Lower leg skin (tissue), 3 donors: ENCODE measurements at regions not wholly inside any gene's neighbourhood (a gene's known extent, or its start where the extent isn't known, plus 50 kb on each side); places are given as distances from the start of the nearest gene placed in this dataset.

Experiments used
- CTCF ChIP-seq, 3 donors: fragments of 450-650 bp; IDR thresholded peaks; one replicate each; pipeline ENCODE4 v1.5.1; 2016; ENCODE audit warnings: antibody characterized with exemption in 3 of 3, mild to moderate bottlenecking in 3 of 3, moderate library complexity in 2 of 3
- POLR2A ChIP-seq, 2 donors: fragments of 450-650 bp; IDR thresholded peaks; one replicate each; pipeline ENCODE4 v1.6.1; 2016 to 2017; ENCODE audit warnings: antibody characterized with exemption in 2 of 2, mild to moderate bottlenecking in 1 of 2, moderate library complexity in 1 of 2

- TF ChIP-seq CTCF (IDR thresholded peaks at IDR 0.05) (no peak), POLR2A (IDR thresholded peaks at IDR 0.05) (no peak)
Measured at GRCh38 chr1:81717230-81717629, 83.5 kb upstream of the ADGRL2 start.
